ENCODE measurements at regions not wholly inside any gene's neighbourhood (a gene's known extent, or its start where the extent isn't known, plus 50 kb on each side); places are given as distances from the start of the nearest gene placed in this dataset.

DNA sequence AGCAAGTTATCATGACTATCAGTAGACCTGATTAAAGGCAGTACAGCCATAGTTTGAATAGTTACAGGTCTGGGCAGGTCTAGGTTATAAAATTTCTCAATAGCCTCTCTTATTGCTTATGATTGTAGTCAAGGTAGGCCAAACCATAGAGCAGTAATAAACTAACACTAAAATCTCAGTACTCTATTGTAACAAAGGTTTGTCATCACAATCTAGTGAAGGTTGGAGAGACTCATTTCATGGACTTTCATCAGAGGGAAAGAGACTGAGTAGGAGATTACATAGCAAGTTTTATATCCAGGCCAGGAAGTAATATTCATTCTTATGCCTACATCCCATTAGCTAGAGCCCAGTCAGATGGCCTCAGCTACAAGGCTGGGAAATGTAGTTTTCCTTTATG, 141.0 kb downstream of the ASB9 start:
- TF ChIP-seq, protein P1, sequence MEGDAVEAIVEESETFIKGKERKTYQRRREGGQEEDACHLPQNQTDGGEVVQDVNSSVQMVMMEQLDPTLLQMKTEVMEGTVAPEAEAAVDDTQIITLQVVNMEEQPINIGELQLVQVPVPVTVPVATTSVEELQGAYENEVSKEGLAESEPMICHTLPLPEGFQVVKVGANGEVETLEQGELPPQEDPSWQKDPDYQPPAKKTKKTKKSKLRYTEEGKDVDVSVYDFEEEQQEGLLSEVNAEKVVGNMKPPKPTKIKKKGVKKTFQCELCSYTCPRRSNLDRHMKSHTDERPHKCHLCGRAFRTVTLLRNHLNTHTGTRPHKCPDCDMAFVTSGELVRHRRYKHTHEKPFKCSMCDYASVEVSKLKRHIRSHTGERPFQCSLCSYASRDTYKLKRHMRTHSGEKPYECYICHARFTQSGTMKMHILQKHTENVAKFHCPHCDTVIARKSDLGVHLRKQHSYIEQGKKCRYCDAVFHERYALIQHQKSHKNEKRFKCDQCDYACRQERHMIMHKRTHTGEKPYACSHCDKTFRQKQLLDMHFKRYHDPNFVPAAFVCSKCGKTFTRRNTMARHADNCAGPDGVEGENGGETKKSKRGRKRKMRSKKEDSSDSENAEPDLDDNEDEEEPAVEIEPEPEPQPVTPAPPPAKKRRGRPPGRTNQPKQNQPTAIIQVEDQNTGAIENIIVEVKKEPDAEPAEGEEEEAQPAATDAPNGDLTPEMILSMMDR (conservative IDR thresholded peaks at IDR 0.05) = no peak
- no peak for TF ChIP-seq ZFX (IDR thresholded peaks at IDR 0.05)

Data from C4-2B (cell line).